ENCODE measurements at regions not wholly inside any gene's neighbourhood (a gene's known extent, or its start where the extent isn't known, plus 50 kb on each side); places are given as distances from the start of the nearest gene placed in this dataset.

GRCh38 chr7:42359946-42360345 is 122.9 kb upstream of the GLI3 start (continued):
- TF ChIP-seq CTCF (IDR thresholded peaks at IDR 0.05; ENCODE audit: control extremely low read depth in 1 of 3, insufficient read depth in 1 of 3, low read depth in 1 of 3, low read length in 3 of 3) (no peak), SIX5 (IDR thresholded peaks at IDR 0.05; ENCODE audit: low read depth, low read length) (no peak), GABPA (IDR thresholded peaks at IDR 0.05; ENCODE audit: borderline replicate concordance, insufficient read depth, low read length) (no peak), SRF (IDR thresholded peaks at IDR 0.05; ENCODE audit: low read depth, low read length) (no peak), CHD2 (IDR thresholded peaks at IDR 0.05; ENCODE audit: low read length) (no peak), RAD21 (IDR thresholded peaks at IDR 0.05 in 1 of 2, conservative IDR thresholded peaks at IDR 0.05 in 1 of 2; ENCODE audit: low read depth in 2 of 2, low read length in 2 of 2) (no peak)

Data from H1 (cell line).